NCI-H446 treated with DMSO at 0.1 percent for 48 hours (cell line): ENCODE measurements at regions not wholly inside any gene's neighbourhood (a gene's known extent, or its start where the extent isn't known, plus 50 kb on each side); places are given as distances from the start of the nearest gene placed in this dataset.

ENCODE experiments used
- DNase-seq: peaks from one replicate; lab custom pipeline; 2025; lab: John Stamatoyannopoulos, UW

DNA sequence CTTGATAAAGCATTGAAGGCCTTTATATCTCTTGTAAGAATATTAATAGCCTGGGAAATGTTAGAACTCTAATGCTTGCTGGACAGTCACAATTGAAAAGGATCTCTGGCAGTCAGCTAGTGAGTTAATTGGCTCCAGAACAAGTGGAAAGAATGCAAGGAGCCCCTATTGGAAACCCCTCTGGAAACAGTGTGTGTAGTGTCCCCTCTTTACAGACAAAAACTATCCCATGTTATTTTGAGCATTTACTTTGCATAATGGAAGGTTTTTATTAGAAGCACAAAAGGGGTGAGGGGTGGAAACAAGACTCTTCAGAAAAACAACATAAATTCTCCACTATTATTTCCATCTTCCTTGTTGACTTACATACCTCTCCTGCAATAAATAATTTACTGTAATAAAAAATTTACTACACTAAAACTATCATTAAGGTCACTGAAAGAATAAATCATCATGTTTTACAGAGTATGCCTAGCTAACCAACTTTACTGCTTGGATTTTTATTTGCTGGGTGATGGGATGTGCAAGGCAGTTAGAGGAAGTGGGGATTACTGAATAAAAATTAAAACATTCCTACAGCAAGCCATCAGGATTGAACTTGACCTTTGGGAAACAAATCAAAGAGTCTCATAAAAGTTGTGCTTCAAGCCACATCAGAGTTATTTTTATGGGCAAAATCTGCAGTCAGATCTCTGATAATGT lies 610.4 kb downstream of the TBC1D4 start:
- no peak for DNase-seq

DNA sequence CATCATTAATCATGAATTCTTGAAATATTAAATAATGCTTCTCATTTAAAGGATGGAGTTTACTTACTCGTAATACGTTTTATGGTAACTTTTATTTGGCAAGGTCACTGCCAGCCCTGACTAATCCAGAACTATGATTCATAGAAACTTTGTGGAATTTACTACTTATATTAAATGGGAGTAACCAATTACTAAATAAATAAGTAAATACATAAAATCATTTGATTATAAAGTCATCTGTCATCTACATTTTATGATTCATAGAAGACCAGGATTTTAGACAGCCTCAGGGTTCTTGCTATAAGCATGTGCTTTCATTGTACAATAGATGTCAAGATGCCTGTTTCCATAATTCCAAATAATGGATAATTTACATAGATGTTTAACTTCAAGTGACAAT lies 611.1 kb downstream of the TBC1D4 start:
- no peak for DNase-seq

DNA sequence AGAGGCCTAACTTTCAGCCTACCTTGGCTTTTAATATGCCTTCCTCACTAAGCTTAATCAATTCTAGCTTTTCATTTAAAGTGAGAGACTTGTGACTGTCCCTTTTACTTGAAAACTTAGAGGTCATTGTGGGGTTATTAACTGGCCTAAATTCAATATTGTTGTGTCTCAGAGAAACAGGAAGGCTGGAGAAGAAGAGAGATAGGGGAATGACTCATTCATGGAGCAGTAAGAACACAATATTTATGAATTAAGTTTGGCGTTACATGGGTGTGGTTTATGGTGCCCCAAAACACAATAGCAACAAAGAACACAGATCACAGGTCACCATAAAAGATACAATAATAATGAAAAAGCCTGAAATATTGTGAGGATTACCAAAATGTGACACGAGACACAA lies 612.1 kb downstream of the TBC1D4 start:
- no peak for DNase-seq

- DNase-seq = no peak
Observed at GRCh38 chr13:74868049-74868448, 613.9 kb downstream of the TBC1D4 start.

GRCh38 chr13:74867460-74867859 lies 614.5 kb downstream of the TBC1D4 start:
- no peak for DNase-seq

- no peak for DNase-seq
Observed at GRCh38 chr13:74866101-74866500, 615.9 kb downstream of the TBC1D4 start.

DNA sequence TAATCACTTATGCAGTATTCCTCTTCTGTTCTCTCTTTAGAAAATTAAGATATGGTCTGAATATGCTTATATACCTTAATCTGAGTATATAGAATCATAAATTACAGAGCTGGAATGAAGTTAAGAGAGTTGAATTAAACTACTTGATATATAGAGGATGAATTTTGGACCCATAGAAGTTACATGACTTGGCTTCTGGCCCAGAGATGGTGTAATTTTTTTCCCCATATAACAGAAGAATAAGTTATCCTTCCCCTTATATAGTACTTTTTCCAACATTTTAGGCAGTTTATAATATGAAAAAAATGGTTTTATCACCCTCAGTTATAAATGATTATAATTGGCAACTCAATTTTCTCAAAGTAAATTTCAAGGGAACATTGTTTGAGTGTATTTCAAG lies 616.3 kb downstream of the TBC1D4 start:
- DNase-seq = no peak

DNA sequence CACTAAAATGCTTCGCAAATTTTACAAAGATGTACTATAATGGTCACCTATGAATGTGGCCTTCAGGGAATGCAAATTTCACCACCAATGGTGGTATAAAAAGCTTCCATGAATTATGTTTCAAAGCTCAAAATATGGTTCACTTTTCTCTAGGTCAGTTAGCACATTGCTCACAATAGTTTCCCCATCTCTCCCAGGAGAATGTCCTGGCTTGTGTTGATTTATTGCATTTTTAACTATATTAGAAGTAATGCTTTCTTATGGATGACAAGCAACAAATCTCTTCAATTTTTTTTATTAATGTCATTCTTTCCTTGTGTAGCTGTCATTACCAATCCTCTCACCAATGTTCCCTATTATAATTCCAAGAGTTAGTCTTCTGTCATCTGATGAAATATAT lies 621.2 kb downstream of the TBC1D4 start:
- DNase-seq = no peak

GRCh38 chr13:74850893-74851292 lies 631.1 kb downstream of the TBC1D4 start:
- no peak for DNase-seq

DNA sequence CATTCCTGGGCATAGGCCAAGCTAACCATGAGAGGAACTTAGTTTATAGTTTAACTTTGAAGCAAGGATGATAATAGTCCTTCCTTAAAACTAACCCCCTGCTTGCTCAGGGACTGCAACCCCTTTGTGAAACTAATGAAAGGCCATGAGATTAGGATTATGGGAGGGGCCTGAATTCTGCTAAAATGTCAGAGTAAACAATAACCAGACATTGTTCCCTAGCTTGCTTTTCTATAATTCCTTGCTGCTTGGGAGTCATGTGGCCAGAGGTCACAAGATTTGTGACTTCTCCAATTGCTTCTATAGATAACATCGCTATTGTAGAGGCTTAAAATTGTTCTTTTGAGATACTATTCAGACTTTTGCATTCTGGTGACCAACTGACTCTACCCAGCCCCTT lies 634.0 kb downstream of the TBC1D4 start:
- no peak for DNase-seq

DNA sequence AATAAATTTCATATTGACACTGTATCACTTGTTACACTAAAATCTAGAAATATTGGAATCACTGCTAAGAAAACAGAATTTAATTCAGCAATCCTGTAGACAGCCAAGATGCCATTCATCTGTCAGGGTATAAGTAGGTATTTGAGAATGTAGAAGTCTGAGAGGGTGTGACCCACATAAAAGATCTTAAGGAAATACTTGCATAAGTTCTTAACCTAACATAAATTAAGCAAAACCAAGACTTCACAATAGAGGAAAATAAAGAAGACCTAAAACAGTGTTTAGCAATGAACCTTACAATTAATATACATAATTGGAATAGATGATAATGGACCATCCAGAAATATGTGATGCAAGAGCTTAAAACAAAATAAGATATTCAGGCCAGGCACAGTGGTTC lies 636.2 kb downstream of the TBC1D4 start:
- no peak for DNase-seq

- no peak for DNase-seq
Observed at GRCh38 chr13:74841651-74842050, 640.3 kb downstream of the TBC1D4 start.

DNA sequence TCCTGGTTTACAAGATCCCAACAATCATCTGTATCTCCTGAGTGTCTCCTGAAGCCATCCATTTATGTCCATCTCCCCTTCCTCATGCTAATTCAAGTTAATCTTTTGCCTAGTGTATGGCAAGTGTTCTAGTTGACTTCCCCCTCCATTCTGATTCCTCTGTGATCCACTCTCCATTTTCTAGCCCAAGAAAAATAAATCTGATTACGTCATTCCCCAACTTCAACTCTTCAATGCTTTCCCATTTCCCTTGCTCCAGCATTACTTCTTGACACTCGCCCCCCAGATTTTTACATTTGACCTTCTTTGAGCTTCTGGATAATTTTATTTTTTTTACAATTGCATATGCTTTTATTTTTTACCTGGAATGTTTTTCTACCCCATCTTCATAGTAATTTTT lies 640.8 kb downstream of the TBC1D4 start:
- DNase-seq = no peak

GRCh38 chr13:74839656-74840055 lies 642.3 kb downstream of the TBC1D4 start:
- DNase-seq = no peak

DNA sequence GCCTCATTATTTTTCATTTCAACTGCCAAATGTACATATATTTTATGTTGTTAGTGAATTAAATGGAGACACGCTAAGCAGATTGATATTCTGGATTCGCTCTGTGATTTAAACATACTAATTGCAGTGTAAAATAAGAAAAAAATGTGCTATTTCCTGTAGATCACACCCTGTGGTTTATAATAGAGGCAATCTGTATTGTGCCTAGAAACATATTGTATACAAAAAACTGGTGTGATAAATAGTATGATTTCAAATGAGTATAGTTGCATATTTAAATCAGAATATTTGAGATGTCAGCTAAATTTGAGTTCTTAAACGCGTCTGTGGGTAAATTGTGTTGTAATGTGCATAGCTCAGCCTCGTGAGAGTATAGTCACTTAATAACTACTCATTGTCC lies 643.9 kb downstream of the TBC1D4 start:
- no peak for DNase-seq

GRCh38 chr13:74836628-74837027 lies 645.3 kb downstream of the TBC1D4 start:
- DNase-seq = no peak

DNA sequence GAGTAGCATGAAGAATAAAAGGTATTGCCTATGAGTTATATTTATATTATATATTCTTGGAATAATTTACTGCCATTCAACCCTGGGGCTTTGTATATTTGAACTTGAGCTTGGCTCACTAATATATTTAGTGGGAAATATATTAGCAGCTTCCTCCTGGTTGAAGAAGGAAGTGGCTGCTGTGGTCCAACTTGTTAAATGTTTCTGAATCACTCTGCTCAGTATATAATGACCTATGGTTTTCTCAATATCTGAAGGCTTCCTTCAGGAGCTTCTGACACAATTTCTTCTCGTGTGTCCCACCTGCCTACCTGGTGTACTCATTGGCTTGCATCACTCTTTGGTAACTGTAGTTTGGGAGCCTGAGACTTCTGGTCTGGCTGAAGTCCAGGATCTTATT lies 646.4 kb downstream of the TBC1D4 start:
- no peak for DNase-seq

- no peak for DNase-seq
Observed at GRCh38 chr13:74825938-74826246, 656.1 kb downstream of the TBC1D4 start.

DNA sequence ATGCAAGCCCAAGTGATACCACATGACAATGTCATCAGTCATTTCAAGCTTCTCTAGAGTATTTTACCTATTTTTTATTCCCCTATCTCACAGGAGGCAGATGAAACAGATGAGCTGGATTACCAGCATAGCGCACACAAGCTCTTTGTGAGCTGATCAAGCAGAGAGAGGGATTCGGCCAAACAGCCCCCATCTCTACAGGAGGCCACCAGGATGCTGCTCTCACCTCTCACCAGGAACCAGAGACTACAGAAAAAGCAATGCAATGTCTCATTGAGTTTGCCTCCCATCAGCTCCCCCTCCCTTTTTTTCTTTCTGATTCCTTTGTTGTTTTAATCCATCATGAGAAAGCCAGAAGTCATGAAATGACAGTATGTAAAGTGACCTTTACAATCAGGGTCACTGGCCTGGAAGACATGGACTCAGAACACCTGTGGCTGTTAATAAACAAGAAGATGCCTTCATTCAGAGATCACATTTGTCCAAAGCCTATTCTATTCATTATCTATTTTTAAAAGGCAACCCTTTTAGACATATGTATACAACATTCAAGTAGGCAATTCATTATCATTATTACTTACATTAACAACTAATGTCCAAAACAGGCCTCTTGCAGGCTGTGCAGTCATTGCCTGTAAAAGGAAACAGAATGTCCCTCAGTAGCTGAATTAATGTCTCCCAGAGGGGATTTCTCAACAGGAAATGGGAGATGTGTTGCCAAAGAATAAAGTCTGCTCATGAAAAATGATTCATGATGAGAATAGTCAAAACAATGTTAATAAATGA lies 656.6 kb downstream of the TBC1D4 start:
- DNase-seq = no peak

GRCh38 chr13:74820809-74821208 lies 661.2 kb downstream of the TBC1D4 start:
- no peak for DNase-seq

DNA sequence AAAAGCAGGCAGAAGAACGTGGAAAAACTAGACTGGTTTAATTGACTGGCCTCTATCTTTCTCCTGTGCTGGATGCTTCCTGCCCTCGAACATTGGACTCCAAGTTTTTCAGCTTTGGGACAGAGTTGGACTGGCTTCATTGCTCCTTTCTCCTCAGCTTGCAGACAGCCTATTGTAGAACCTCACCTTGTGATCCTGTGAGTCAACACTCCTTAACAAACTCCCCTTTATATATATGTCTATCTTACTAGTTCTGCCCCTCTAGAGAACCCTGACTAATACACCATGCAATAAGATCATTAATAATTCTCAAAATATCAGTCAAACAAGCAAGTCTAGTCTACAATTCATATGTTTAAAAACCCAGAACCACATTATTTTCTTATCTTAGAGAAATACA lies 662.4 kb downstream of the TBC1D4 start:
- no peak for DNase-seq

DNA sequence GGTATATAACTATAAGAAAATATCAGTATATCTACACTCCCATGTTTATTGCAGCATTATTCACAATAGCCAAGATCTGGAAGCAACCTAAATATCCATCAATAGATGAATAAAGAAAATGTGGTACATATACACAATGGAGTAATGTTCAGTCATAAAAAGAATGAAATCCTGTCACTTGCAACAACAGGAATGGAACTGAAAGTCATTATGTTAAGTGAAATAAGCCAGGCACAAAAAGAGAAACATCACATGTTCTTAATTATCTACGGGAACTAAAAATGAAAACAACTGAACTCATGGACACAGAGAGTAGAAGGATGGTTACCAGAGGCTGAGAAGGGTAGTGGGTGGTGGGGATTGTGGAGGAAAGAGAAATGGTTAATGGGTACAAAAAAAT lies 665.2 kb downstream of the TBC1D4 start:
- DNase-seq = no peak

DNA sequence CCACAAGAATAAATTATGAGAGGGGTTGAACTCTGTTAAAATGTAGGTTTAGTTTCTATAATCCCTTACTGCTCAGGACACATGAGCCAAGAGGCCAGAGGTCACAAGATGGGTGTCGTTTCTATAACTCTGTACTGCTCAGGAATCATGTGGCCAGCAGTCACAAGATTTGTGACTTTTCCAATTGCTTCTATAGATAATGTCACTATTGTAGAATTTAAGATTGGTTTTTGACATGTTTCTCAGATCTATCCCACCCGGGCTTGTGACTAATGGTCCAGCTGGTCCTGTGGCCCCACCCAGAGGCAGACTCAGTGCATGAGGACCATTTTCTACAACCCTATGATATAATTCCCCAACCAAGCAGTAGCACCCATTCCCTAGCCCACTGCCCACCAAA lies 662.0 kb upstream of the KLF12 start:
- DNase-seq = no peak

GRCh38 chr13:74795526-74795925 lies 661.3 kb upstream of the KLF12 start:
- no peak for DNase-seq
